MCF 10A (cell line): ENCODE measurements at regions not wholly inside any gene's neighbourhood (a gene's known extent, or its start where the extent isn't known, plus 50 kb on each side); places are given as distances from the start of the nearest gene placed in this dataset.
A peak's percentile ranks its signal among the peaks of the same experiment; 100 is the strongest.

Source experiments
- BruUV-seq: library from RNA; stranded (reverse); fragments of 400-500 nt; replicated peaks from 2 replicates; lab custom pipeline; 2021; lab: Mats Ljungman, UMichigan
- CTCF ChIA-PET: fragments of 300-600 bp; sonication (Branson Sonifier 250); formaldehyde crosslinking; extraction: SDS; loops from one replicate; lab custom pipeline; 2021; ENCODE audit warnings: antibody characterized with exemption, inconsistent platforms; lab: Yijun Ruan, JAX
- POLR2A ChIA-PET: fragments of 300-600, 350-650 bp; sonication (Branson Sonifier 250); formaldehyde crosslinking; extraction: SDS; loops from one replicate; lab custom pipeline; 2020; ENCODE audit warnings: antibody characterized with exemption, inconsistent platforms; lab: Yijun Ruan, JAX
- DNase-seq: peaks from one replicate; pipeline ENCODE4 v3.0.0-alpha.2; 2018; ENCODE audit not compliant: unreplicated experiment
- H3K27ac Mint-ChIP-seq: one replicate; pipeline ENCODE4 v1.8.0; 2022; ENCODE audit warnings: mild to moderate bottlenecking, low read depth, mixed read lengths; ENCODE audit not compliant: unreplicated experiment
- H3K27me3 Mint-ChIP-seq: one replicate; pipeline ENCODE4 v1.8.0; 2022; ENCODE audit warnings: mixed read lengths; ENCODE audit not compliant: insufficient read depth, unreplicated experiment
- H3K36me3 Mint-ChIP-seq: one replicate; pipeline ENCODE4 v1.8.0; 2022; ENCODE audit warnings: mild to moderate bottlenecking, moderate library complexity, mixed read lengths; ENCODE audit not compliant: insufficient read depth, unreplicated experiment
- H3K4me1 Mint-ChIP-seq: one replicate; pipeline ENCODE4 v1.8.0; 2022; ENCODE audit warnings: mixed read lengths; ENCODE audit not compliant: insufficient read depth, unreplicated experiment
- H3K4me3 Mint-ChIP-seq: one replicate; pipeline ENCODE4 v1.8.0; 2022; ENCODE audit warnings: mild to moderate bottlenecking, moderate library complexity, mixed read lengths; ENCODE audit not compliant: unreplicated experiment
- H3K9me3 Mint-ChIP-seq: one replicate; pipeline ENCODE4 v1.8.0; 2022; ENCODE audit warnings: mixed read lengths; ENCODE audit not compliant: unreplicated experiment
- intact Hi-C: fragments of 100-400 bp; cut with micrococcal nuclease; formaldehyde crosslinking; loops from 2 replicates; pipeline ENCODE4 v1.14.1; 2022
- TF ChIP-seq, protein P1 (sequence below): fragments of 200-600 bp; IDR thresholded peaks from one replicate; pipeline ENCODE4 v1.8.0; 2022; ENCODE audit warnings: antibody characterized with exemption, mild to moderate bottlenecking; ENCODE audit not compliant: unreplicated experiment

GRCh38 chr11:18878211-18878610 lies 61.0 kb downstream of the MRGPRX1 start:
- Mint-ChIP-seq H3K27ac (no peak overlapping the region), H3K9me3 (no peaks in the 10 kb centered on the region), H3K27me3 (peaks cover 86% of the 10 kb centered on the region), H3K4me3 (no peak overlapping the region), H3K4me1 (no peaks in the 10 kb centered on the region), H3K36me3 (no peaks in the 10 kb centered on the region)
- no TSS peak for BruUV-seq
- CTCF ChIA-PET: interaction anchor here (0.8 to 0.9 kb wide), 2 partner anchors 9 to 12 kb away, joined by 3 to 4 read pairs; no protein-coding TSS in a partner anchor
- POLR2A ChIA-PET: interaction anchor here (0.6 to 1.0 kb wide), 3 partner anchors 10 to 321 kb away, joined by 3 to 4 read pairs (median 3); no protein-coding TSS in a partner anchor
- DNase-seq: no peak
- intact Hi-C loops: no loop called here
- TF ChIP-seq, protein P1, sequence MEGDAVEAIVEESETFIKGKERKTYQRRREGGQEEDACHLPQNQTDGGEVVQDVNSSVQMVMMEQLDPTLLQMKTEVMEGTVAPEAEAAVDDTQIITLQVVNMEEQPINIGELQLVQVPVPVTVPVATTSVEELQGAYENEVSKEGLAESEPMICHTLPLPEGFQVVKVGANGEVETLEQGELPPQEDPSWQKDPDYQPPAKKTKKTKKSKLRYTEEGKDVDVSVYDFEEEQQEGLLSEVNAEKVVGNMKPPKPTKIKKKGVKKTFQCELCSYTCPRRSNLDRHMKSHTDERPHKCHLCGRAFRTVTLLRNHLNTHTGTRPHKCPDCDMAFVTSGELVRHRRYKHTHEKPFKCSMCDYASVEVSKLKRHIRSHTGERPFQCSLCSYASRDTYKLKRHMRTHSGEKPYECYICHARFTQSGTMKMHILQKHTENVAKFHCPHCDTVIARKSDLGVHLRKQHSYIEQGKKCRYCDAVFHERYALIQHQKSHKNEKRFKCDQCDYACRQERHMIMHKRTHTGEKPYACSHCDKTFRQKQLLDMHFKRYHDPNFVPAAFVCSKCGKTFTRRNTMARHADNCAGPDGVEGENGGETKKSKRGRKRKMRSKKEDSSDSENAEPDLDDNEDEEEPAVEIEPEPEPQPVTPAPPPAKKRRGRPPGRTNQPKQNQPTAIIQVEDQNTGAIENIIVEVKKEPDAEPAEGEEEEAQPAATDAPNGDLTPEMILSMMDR: no peak

DNA sequence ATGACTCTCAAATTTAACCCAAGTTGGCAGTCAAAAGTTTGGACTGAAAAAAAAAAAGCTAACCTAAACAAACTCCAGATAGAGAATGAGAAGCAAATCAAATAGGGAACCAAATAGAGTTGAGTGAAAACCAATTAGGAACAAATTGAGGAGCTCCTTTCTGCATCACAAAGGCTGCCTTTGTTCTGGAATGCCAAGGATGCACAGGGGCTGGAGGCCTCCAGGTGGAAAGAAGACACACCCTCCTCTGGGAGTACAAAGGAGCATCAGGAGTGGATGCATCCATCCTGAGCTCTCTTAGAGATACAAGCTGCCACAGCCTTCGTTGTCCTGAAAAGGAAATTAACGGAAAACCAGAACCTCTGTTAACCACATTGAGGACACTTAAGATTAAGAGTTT lies 73.3 kb downstream of the MRGPRX1 start:
- Mint-ChIP-seq H3K36me3 (no peaks in the 10 kb centered on the region), H3K27me3 (peaks cover 75% of the 10 kb centered on the region), H3K9me3 (no peaks in the 10 kb centered on the region), H3K4me1 (no peaks in the 10 kb centered on the region), H3K4me3 (no peak overlapping the region), H3K27ac (no peak overlapping the region)
- DNase-seq: no peak
- TF ChIP-seq, protein P1: no peak
- intact Hi-C loops: no loop called here
- ChIA-PET CTCF (interaction anchor here (0.6 to 1.5 kb wide), 4 partner anchors 13 to 542 kb away, joined by 3 to 6 read pairs (median 4); no protein-coding TSS in a partner anchor), POLR2A (interaction anchor here (0.7 kb wide), 1 partner anchor 54 kb away, joined by 4 read pairs; no protein-coding TSS in a partner anchor)
- no TSS peak for BruUV-seq

GRCh38 chr11:18865261-18865660 lies 73.7 kb upstream of the PTPN5 start:
- H3K4me3 Mint-ChIP-seq: no peak overlapping the region
- ChIA-PET POLR2A (no interaction called here), CTCF (interaction anchor here (0.6 to 1.5 kb wide), 4 partner anchors 9 to 136 kb away, joined by 3 to 6 read pairs (median 4); no protein-coding TSS in a partner anchor)
- H3K9me3 Mint-ChIP-seq: no peaks in the 10 kb centered on the region
- H3K27ac Mint-ChIP-seq: no peak overlapping the region
- no TSS peak for BruUV-seq
- H3K36me3 Mint-ChIP-seq: no peaks in the 10 kb centered on the region
- H3K27me3 Mint-ChIP-seq: peaks cover 82% of the 10 kb centered on the region
- no peaks in the 10 kb centered on the region for H3K4me1 Mint-ChIP-seq
- DNase-seq: no peak
- TF ChIP-seq, protein P1: no peak
- intact Hi-C loops: no loop called here

DNA sequence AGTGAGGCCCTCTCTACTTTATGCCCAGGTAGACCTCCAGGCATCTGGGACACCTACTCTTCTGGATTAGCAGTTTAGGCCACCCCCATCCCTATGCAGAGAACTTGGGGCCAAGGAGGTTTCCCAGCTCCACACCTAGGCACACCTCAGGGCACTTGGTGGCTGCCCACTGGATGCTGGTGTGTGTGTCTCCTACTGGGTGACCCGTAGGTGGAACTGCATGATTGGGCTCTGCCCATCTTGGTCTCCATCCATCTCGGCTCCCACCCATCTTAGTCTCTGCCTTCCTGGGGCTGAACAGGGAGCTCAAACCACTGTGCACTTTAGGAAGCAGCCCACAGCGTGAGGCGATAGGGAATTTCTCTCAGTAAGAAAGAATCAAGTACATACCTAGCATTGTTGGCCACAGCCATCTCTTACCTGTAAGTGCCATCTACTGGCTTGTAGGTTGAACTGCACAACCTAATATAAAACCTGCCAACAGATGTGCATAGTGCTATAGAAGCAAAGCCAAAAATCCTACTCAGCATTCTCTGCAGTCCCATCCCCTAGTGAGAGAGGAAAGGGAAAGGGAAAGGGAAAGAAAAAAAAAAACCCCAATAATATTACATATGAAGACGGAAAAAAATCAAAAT lies 61.6 kb upstream of the PTPN5 start:
- intact Hi-C loops: loop anchor here (1.0 kb wide), 2 partner anchors 8 to 78 kb away; no protein-coding TSS in a partner anchor
- TF ChIP-seq, protein P1: peak; percentile 62
- no peak overlapping the region for H3K4me3 Mint-ChIP-seq
- no peak overlapping the region for H3K27ac Mint-ChIP-seq
- peaks cover 82% of the 10 kb centered on the region for H3K27me3 Mint-ChIP-seq
- H3K36me3 Mint-ChIP-seq: no peaks in the 10 kb centered on the region
- no TSS peak for BruUV-seq
- CTCF ChIA-PET: interaction anchor here (0.6 to 5.6 kb wide), 32 partner anchors 10 to 1865 kb away, joined by 3 to 37 read pairs (median 3); no protein-coding TSS in a partner anchor
- H3K9me3 Mint-ChIP-seq: no peaks in the 10 kb centered on the region
- POLR2A ChIA-PET: interaction anchor here (0.6 to 0.7 kb wide), 2 partner anchors 49 to 250 kb away, joined by 3 to 4 read pairs; no protein-coding TSS in a partner anchor
- DNase-seq: peak; percentile 50
- H3K4me1 Mint-ChIP-seq: no peaks in the 10 kb centered on the region
